Mesenchymal stem cell (in vitro differentiated cells and primary cell): ENCODE measurements at regions not wholly inside any gene's neighbourhood (a gene's known extent, or its start where the extent isn't known, plus 50 kb on each side); places are given as distances from the start of the nearest gene placed in this dataset.

Source experiments
- DNase-seq: peaks from one replicate; pipeline ENCODE4 v3.0.0-alpha.2; 2013
- H2AFZ ChIP-seq: one replicate; pipeline ENCODE4 v1.6.1; 2013; ENCODE audit warnings: low read depth, mild to moderate bottlenecking, control low read depth, inconsistent platforms, low read length, moderate library complexity
- H2AK5ac ChIP-seq: 2 replicates; pipeline ENCODE4 v1.6.1; 2013; ENCODE audit warnings: low read length, moderate library complexity, mild to moderate bottlenecking, inconsistent platforms; ENCODE audit not compliant: severe bottlenecking
- H2BK120ac ChIP-seq: one replicate; pipeline ENCODE4 v1.6.1; 2013; ENCODE audit warnings: low read depth, mild to moderate bottlenecking, inconsistent platforms, low read length, moderate library complexity
- H2BK12ac ChIP-seq, 2 experiments: one replicate each; pipeline ENCODE4 v1.6.1; 2013; ENCODE audit warnings: inconsistent platforms in 2 of 2, low read length in 2 of 2, mild to moderate bottlenecking in 2 of 2, moderate library complexity in 2 of 2, control low read depth in 1 of 2
- H2BK15ac ChIP-seq: one replicate; pipeline ENCODE4 v1.6.1; 2013; ENCODE audit warnings: mild to moderate bottlenecking, low read depth, inconsistent platforms; ENCODE audit not compliant: poor library complexity, severe bottlenecking
- H2BK5ac ChIP-seq: 2 replicates; pipeline ENCODE4 v1.6.1; 2013; ENCODE audit warnings: low read depth, mild to moderate bottlenecking, low read length, control low read depth, inconsistent platforms; ENCODE audit not compliant: poor library complexity, severe bottlenecking
- H3K14ac ChIP-seq, 2 experiments: one replicate each; pipeline ENCODE4 v1.6.1; 2013; ENCODE audit warnings: inconsistent platforms in 2 of 2, low read length in 2 of 2, control low read depth in 1 of 2, mild to moderate bottlenecking in 1 of 2, moderate library complexity in 1 of 2
- H3K18ac ChIP-seq, 2 experiments: one replicate each; pipeline ENCODE4 v1.6.1; 2013; ENCODE audit warnings: inconsistent platforms in 2 of 2, low read length in 2 of 2, control low read depth in 1 of 2, low read depth in 1 of 2, mild to moderate bottlenecking in 1 of 2
- H3K23ac ChIP-seq, 2 experiments: one replicate each; pipeline ENCODE4 v1.6.1; 2013; ENCODE audit warnings: inconsistent platforms in 2 of 2, low read length in 2 of 2, mild to moderate bottlenecking in 2 of 2, moderate library complexity in 2 of 2, control low read depth in 1 of 2
- H3K27ac ChIP-seq: 2 replicates; pipeline ENCODE4 v1.5.1; 2013; ENCODE audit warnings: mild to moderate bottlenecking, moderate library complexity, low read length, control low read depth, inconsistent platforms; ENCODE audit not compliant: poor library complexity, severe bottlenecking
- H3K27me3 ChIP-seq, 2 experiments: 2 replicates each; pipeline versions ENCODE4 v1.6.1 to v1.7.0; 2013; ENCODE audit warnings: low read length in 2 of 2, mild to moderate bottlenecking in 2 of 2, moderate library complexity in 2 of 2, control low read depth in 1 of 2, inconsistent platforms in 1 of 2; ENCODE audit not compliant: control insufficient read depth in 1 of 2, insufficient read depth in 1 of 2
- H3K36me3 ChIP-seq, 2 experiments: 2 replicates each; pipeline versions ENCODE4 v1.6.1 to v1.7.0; 2013; ENCODE audit warnings: low read length in 2 of 2, control low read depth in 1 of 2, inconsistent platforms in 1 of 2, low read depth in 1 of 2, mild to moderate bottlenecking in 1 of 2; ENCODE audit not compliant: insufficient read depth in 2 of 2, control insufficient read depth in 1 of 2
- H3K4ac ChIP-seq, 2 experiments: one replicate each; pipeline ENCODE4 v1.6.1; 2013; ENCODE audit warnings: inconsistent platforms in 2 of 2, low read length in 2 of 2, mild to moderate bottlenecking in 2 of 2, moderate library complexity in 2 of 2, control low read depth in 1 of 2, low read depth in 1 of 2
- H3K4me1 ChIP-seq: 2 replicates; pipeline ENCODE4 v1.6.1; 2013; ENCODE audit warnings: low read depth, low read length, control low read depth; ENCODE audit not compliant: control insufficient read depth, insufficient read depth
- H3K4me2 ChIP-seq: 2 replicates; pipeline ENCODE4 v1.6.1; 2013; ENCODE audit warnings: low read length, mild to moderate bottlenecking, inconsistent platforms; ENCODE audit not compliant: poor library complexity, severe bottlenecking
- H3K4me3 ChIP-seq, 2 experiments: 2 replicates each; pipeline versions ENCODE4 v1.5.1 to v1.7.0; 2013; ENCODE audit warnings: low read length in 2 of 2, mild to moderate bottlenecking in 2 of 2, control low read depth in 1 of 2, low read depth in 1 of 2; ENCODE audit not compliant: insufficient read depth in 1 of 2
- H3K79me1 ChIP-seq: replicated peaks from 2 replicates; pipeline ENCODE4 v1.6.1; 2013; ENCODE audit warnings: mild to moderate bottlenecking, control low read depth, low read length, inconsistent platforms; ENCODE audit not compliant: poor library complexity, severe bottlenecking
- H3K9ac ChIP-seq: 2 replicates; pipeline ENCODE4 v1.7.0; 2013; ENCODE audit warnings: mild to moderate bottlenecking, low read length, moderate library complexity
- H3K9me3 ChIP-seq: 2 replicates; pipeline ENCODE4 v1.7.0; 2013; ENCODE audit warnings: mild to moderate bottlenecking, low read length; ENCODE audit not compliant: control insufficient read depth
- H4K8ac ChIP-seq: one replicate; pipeline ENCODE4 v1.6.1; 2013; ENCODE audit warnings: inconsistent platforms, mild to moderate bottlenecking, low read length, moderate library complexity
- H4K91ac ChIP-seq: one replicate; pipeline ENCODE4 v1.6.1; 2013; ENCODE audit warnings: mild to moderate bottlenecking, low read length, inconsistent platforms
- WGBS: methylation state at CpG from one replicate; pipeline ENCODE4 v1.1.7; 2013; ENCODE audit warnings: mixed read lengths; 5-methylcytosine and 5-hydroxymethylcytosine counted together

GRCh38 chr2:41580806-41581205 is 467.0 kb upstream of the PKDCC start:
- no peak overlapping the region for H2AK5ac ChIP-seq
- H3K4ac ChIP-seq = no peak overlapping the region

GRCh38 chr2:41595240-41595639 is 452.6 kb upstream of the PKDCC start:
- no peaks in the 10 kb centered on the region for H3K79me1 ChIP-seq
- H2AFZ ChIP-seq = no peak overlapping the region
- WGBS = 27% methylated on average over 1 of the region's 1 CpG
- H3K36me3 ChIP-seq = no peaks in the 10 kb centered on the region
- H3K9ac ChIP-seq = no peak overlapping the region
- H2BK12ac ChIP-seq = no peak overlapping the region
- H2AK5ac ChIP-seq = no peak overlapping the region
- no peak overlapping the region for H3K27ac ChIP-seq
- H3K14ac ChIP-seq = no peak overlapping the region
- H4K91ac ChIP-seq = no peak overlapping the region
- no peak overlapping the region for H2BK15ac ChIP-seq
- no peak overlapping the region for H3K4ac ChIP-seq
- no peak overlapping the region for H2BK5ac ChIP-seq
- H3K4me2 ChIP-seq = no peak overlapping the region
- H4K8ac ChIP-seq = no peak overlapping the region
- H3K4me1 ChIP-seq = no peaks in the 10 kb centered on the region
- no peaks in the 10 kb centered on the region for H3K9me3 ChIP-seq
- no peaks in the 10 kb centered on the region for H3K27me3 ChIP-seq
- no peak for DNase-seq
- no peak overlapping the region for H3K4me3 ChIP-seq
- no peak overlapping the region for H3K23ac ChIP-seq
- no peak overlapping the region for H3K18ac ChIP-seq
- H2BK120ac ChIP-seq = no peak overlapping the region

More at GRCh38 chr2:41580806-41581205, 467.0 kb upstream of the PKDCC start:
- Histone ChIP-seq H2BK5ac (no peak overlapping the region), H3K79me1 (no peaks in the 10 kb centered on the region), H4K8ac (no peak overlapping the region), H3K9ac (no peak overlapping the region), H3K36me3 (no peaks in the 10 kb centered on the region), H4K91ac (no peak overlapping the region), H3K9me3 (peaks cover 30% of the 10 kb centered on the region), H2BK15ac (no peak overlapping the region), H2BK120ac (no peak overlapping the region), H3K27ac (no peak overlapping the region), H3K18ac (no peak overlapping the region), H2BK12ac (no peak overlapping the region), H2AFZ (no peak overlapping the region), H3K4me3 (no peak overlapping the region), H3K27me3 (no peaks in the 10 kb centered on the region), H3K14ac (no peak overlapping the region), H3K4me2 (no peak overlapping the region), H3K23ac (no peak overlapping the region), H3K4me1 (peaks cover 1% of the 10 kb centered on the region)
- WGBS = 69% methylated on average over 3 of the region's 4 CpGs
- DNase-seq = no peak

GRCh38 chr2:41597680-41598079 is 450.1 kb upstream of the PKDCC start:
- no peak overlapping the region for H4K91ac ChIP-seq
- H2BK12ac ChIP-seq = no peak overlapping the region
- H2BK120ac ChIP-seq = no peak overlapping the region
- H3K14ac ChIP-seq = no peak overlapping the region
- H3K4ac ChIP-seq = no peak overlapping the region
- H2AFZ ChIP-seq = no peak overlapping the region
- H3K79me1 ChIP-seq = no peaks in the 10 kb centered on the region
- H3K4me3 ChIP-seq = no peak overlapping the region
- no peaks in the 10 kb centered on the region for H3K27me3 ChIP-seq
- H2BK5ac ChIP-seq = no peak overlapping the region
- no peak overlapping the region for H3K4me2 ChIP-seq
- H3K18ac ChIP-seq = no peak overlapping the region
- 54% methylated on average over 2 of the region's 2 CpGs for WGBS
- H2BK15ac ChIP-seq = no peak overlapping the region
- H3K9ac ChIP-seq = no peak overlapping the region
- no peak overlapping the region for H4K8ac ChIP-seq
- no peaks in the 10 kb centered on the region for H3K9me3 ChIP-seq
- no peaks in the 10 kb centered on the region for H3K36me3 ChIP-seq
- no peak overlapping the region for H3K27ac ChIP-seq
- H2AK5ac ChIP-seq = no peak overlapping the region
- H3K23ac ChIP-seq = no peak overlapping the region
- no peak for DNase-seq
- H3K4me1 ChIP-seq = no peaks in the 10 kb centered on the region

GRCh38 chr2:41598161-41598894 is 449.5 kb upstream of the PKDCC start:
- no peak overlapping the region for H3K23ac ChIP-seq
- no peak overlapping the region for H3K9ac ChIP-seq
- H3K36me3 ChIP-seq = no peaks in the 10 kb centered on the region
- no peaks in the 10 kb centered on the region for H3K79me1 ChIP-seq
- H3K14ac ChIP-seq = no peak overlapping the region
- H2AK5ac ChIP-seq = no peak overlapping the region
- no CpG with 5 or more reads among the region's 5 CpGs for WGBS
- no peak for DNase-seq
- H2BK5ac ChIP-seq = no peak overlapping the region
- no peak overlapping the region for H2BK12ac ChIP-seq
- H4K91ac ChIP-seq = no peak overlapping the region
- H4K8ac ChIP-seq = no peak overlapping the region
- H3K4me2 ChIP-seq = no peak overlapping the region
- H2BK15ac ChIP-seq = no peak overlapping the region
- H3K18ac ChIP-seq = no peak overlapping the region
- H3K4me1 ChIP-seq = no peaks in the 10 kb centered on the region
- H3K27me3 ChIP-seq = no peaks in the 10 kb centered on the region
- H3K4me3 ChIP-seq = peak overlapping the region in 1 of 2 experiments; percentile 2
- no peak overlapping the region for H2AFZ ChIP-seq
- no peak overlapping the region for H2BK120ac ChIP-seq
- no peak overlapping the region for H3K27ac ChIP-seq
- no peaks in the 10 kb centered on the region for H3K9me3 ChIP-seq
- no peak overlapping the region for H3K4ac ChIP-seq
